Thyroid gland (tissue), 4 donors: ENCODE measurements at regions not wholly inside any gene's neighbourhood (a gene's known extent, or its start where the extent isn't known, plus 50 kb on each side); places are given as distances from the start of the nearest gene placed in this dataset.

ENCODE experiments used
- DNase-seq, 2 donors: peaks; one replicate each; pipeline ENCODE4 v3.0.0-alpha.2; 2019
- H3K27ac ChIP-seq, 3 donors: fragments of 200-600 bp; sonication (generic); 1 replicate in 2 of 3; 2 replicates in 1 of 3; pipeline ENCODE4 v1.5.1; 2016 to 2019; ENCODE audit warnings: mild to moderate bottlenecking in 1 of 3, moderate library complexity in 1 of 3
- H3K27me3 ChIP-seq: fragments of 200-600 bp; sonication (generic); one replicate; pipeline ENCODE4 v1.5.1; 2019
- H3K36me3 ChIP-seq, 2 donors: fragments of 200-600 bp; sonication (generic); one replicate each; pipeline ENCODE4 v1.5.1; 2016 to 2019
- H3K4me1 ChIP-seq, 2 donors: fragments of 200-600 bp; sonication (generic); one replicate each; pipeline ENCODE4 v1.5.1; 2017 to 2019
- H3K4me3 ChIP-seq, 3 donors: fragments of 200-600 bp; sonication (generic); replicated peaks in 1 of 3; 1 replicate in 2 of 3; 2 replicates in 1 of 3; pipeline ENCODE4 v1.5.1; 2016; ENCODE audit warnings: mild to moderate bottlenecking in 1 of 3
- H3K9me3 ChIP-seq: fragments of 200-600 bp; sonication (generic); one replicate; pipeline ENCODE4 v1.5.1; 2017
- CTCF ChIP-seq, 6 experiments: fragments of 200-600 bp in 3 of 6; fragments of 450-650 bp in 3 of 6; sonication (generic) in 3 of 6; IDR thresholded peaks; one replicate each; pipeline ENCODE4 v1.5.1; 2016 to 2019; ENCODE audit warnings: antibody characterized with exemption in 6 of 6, mild to moderate bottlenecking in 2 of 6, inconsistent platforms in 1 of 6, moderate library complexity in 1 of 6
- POLR2A ChIP-seq, 2 donors: fragments of 450-650 bp; IDR thresholded peaks; one replicate each; pipeline ENCODE4 v1.6.1; 2017; ENCODE audit warnings: antibody characterized with exemption in 2 of 2, mild to moderate bottlenecking in 2 of 2, moderate library complexity in 1 of 2
- whole genome bisulfite sequencing, 2 donors: methylation state at CpG; one replicate each; pipeline ENCODE4 v1.1.5; 2017; 5-methylcytosine and 5-hydroxymethylcytosine counted together
- intact Hi-C: fragments of 100-400 bp; cut with DNase I; formaldehyde crosslinking; loops from one replicate; pipeline ENCODE4 v1.15.1; 2023

- no peaks in the 10 kb centered on the region for H3K27me3 ChIP-seq
- WGBS, 2 donors, result 89 to 90% methylated on average over 3 of the region's 3 CpGs
- H3K4me1 ChIP-seq, result no peaks in the 10 kb centered on the region
- H3K27ac ChIP-seq, result no peak overlapping the region
- TF ChIP-seq CTCF (IDR thresholded peaks at IDR 0.05) (no peak), POLR2A (IDR thresholded peaks at IDR 0.05) (no peak)
- no peaks in the 10 kb centered on the region for H3K36me3 ChIP-seq
- no peaks in the 10 kb centered on the region for H3K9me3 ChIP-seq
- DNase-seq, result no peak
- intact Hi-C loops, result no loop called here
- no peak overlapping the region for H3K4me3 ChIP-seq
Observed at GRCh38 chr4:82181789-82182188, 192.0 kb downstream of the HNRNPD start.

DNA sequence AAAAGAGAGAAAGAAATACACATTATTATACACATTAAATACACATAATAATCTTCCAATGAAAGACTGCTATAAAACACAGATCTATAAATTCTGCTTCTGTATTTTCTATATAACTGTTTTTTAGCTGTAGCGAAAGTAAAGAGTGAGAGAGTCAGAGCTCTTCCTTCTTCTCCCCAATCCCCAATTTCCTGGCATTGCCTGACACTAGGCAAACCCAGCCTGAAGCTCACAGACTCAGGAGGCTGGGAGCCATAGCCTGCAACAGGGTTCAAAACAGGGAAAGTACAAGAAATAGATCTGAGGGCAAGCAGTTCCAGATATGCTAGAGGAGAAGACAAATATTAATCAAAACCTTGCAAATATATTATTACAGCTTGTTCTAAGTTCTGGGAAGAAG lies 201.6 kb downstream of the HNRNPD start:
- Histone ChIP-seq H3K27ac (no peak overlapping the region), H3K4me1 (no peaks in the 10 kb centered on the region), H3K36me3 (no peaks in the 10 kb centered on the region), H3K9me3 (no peaks in the 10 kb centered on the region), H3K4me3 (no peak overlapping the region), H3K27me3 (no peaks in the 10 kb centered on the region)
- DNase-seq, result no peak
- TF ChIP-seq POLR2A (IDR thresholded peaks at IDR 0.05) (no peak), CTCF (IDR thresholded peaks at IDR 0.05) (no peak)
- intact Hi-C loops, result no loop called here
- 90 to 92% methylated on average over 1 of the region's 1 CpG for WGBS, 2 donors

- Histone ChIP-seq H3K27me3 (no peaks in the 10 kb centered on the region), H3K27ac (no peak overlapping the region), H3K4me1 (no peaks in the 10 kb centered on the region), H3K36me3 (no peaks in the 10 kb centered on the region), H3K4me3 (no peak overlapping the region), H3K9me3 (no peaks in the 10 kb centered on the region)
- DNase-seq, result no peak
- 76 to 82% methylated on average over 1 of the region's 1 CpG for WGBS, 2 donors
- intact Hi-C loops, result no loop called here
- TF ChIP-seq CTCF (IDR thresholded peaks at IDR 0.05) (no peak), POLR2A (IDR thresholded peaks at IDR 0.05) (no peak)
Observed at GRCh38 chr4:82171531-82172155, 202.1 kb downstream of the HNRNPD start.

GRCh38 chr4:82149750-82150149 lies 224.0 kb downstream of the HNRNPD start:
- H3K27ac ChIP-seq, result no peak overlapping the region
- intact Hi-C loops, result no loop called here
- H3K4me3 ChIP-seq, result no peak overlapping the region
- no peaks in the 10 kb centered on the region for H3K9me3 ChIP-seq
- no peaks in the 10 kb centered on the region for H3K27me3 ChIP-seq
- TF ChIP-seq POLR2A (IDR thresholded peaks at IDR 0.05), result no peak
- TF ChIP-seq CTCF (IDR thresholded peaks at IDR 0.05), result no peak
- DNase-seq, result no peak
- no peaks in the 10 kb centered on the region for H3K36me3 ChIP-seq
- no peaks in the 10 kb centered on the region for H3K4me1 ChIP-seq

- intact Hi-C loops, result no loop called here
- H3K4me3 ChIP-seq, result no peak overlapping the region
- no peak for DNase-seq
- 78 to 82% methylated on average over 3 of the region's 3 CpGs for WGBS, 2 donors
- no peaks in the 10 kb centered on the region for H3K4me1 ChIP-seq
- no peaks in the 10 kb centered on the region for H3K27me3 ChIP-seq
- H3K9me3 ChIP-seq, result no peaks in the 10 kb centered on the region
- TF ChIP-seq CTCF (IDR thresholded peaks at IDR 0.05) (no peak), POLR2A (IDR thresholded peaks at IDR 0.05) (no peak)
- H3K27ac ChIP-seq, result no peak overlapping the region
- H3K36me3 ChIP-seq, result no peaks in the 10 kb centered on the region
Observed at GRCh38 chr4:82145850-82146249, 227.9 kb downstream of the HNRNPD start.
